ENCODE measurements at regions not wholly inside any gene's neighbourhood (a gene's known extent, or its start where the extent isn't known, plus 50 kb on each side); places are given as distances from the start of the nearest gene placed in this dataset.

DNA sequence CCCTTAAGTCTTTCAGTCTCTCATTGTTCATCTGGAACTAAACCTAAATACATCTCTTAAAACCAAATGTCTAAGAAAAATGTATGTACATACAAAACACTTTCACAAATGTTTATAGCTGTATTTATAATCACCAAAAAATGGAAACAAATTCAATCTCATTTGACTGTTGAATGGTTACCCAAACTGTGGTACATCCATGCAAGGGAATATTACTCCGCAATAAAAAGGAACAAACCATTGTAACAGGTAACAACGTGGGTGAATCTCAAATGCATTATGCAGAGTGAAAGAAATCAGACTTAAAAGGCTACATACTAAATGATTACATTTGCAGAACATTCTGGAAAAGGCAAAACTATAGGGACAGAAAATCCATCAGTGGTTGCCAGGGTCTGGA is 425.2 kb downstream of the COG6 start:
- no peak for DNase-seq

DNA sequence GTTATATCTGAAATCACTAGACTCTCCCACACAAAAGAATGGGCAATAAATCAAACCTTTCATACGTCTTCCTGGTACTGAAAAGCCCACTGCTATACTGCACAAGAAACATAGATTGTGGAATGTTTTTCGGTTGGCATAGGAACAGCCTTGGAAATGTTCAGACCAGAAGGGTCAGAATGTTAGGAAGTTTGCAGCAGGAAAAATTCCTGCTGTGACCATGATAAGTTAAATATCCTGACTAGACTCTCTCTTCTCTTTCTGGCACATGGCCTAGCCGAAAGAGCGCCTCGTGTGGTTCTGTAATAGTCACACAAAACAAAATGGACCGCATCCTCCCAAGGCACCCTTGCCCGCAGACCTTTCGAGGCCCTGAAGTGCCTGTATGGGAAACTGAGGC is 427.2 kb downstream of the COG6 start:
- DNase-seq, result no peak

DNA sequence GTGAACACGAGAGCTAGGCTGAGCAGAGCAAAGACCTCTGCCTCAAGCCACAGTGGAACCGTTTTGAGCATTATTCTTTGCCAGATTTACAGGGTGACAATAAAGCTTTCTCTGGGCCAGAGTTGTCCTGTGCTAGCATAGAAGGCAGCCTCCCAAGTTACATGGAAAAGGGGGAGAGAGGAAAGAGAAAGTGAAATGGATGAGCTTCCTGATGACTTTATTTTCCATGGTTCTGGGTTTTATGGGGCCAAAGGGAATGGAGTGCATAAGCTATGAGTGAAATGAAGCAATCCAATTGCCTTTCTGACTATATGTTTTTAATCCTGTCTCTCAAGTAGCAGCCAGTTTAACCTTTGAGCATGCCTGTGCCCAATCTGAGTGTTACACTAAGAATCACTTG is 428.4 kb downstream of the COG6 start:
- DNase-seq, result no peak

DNA sequence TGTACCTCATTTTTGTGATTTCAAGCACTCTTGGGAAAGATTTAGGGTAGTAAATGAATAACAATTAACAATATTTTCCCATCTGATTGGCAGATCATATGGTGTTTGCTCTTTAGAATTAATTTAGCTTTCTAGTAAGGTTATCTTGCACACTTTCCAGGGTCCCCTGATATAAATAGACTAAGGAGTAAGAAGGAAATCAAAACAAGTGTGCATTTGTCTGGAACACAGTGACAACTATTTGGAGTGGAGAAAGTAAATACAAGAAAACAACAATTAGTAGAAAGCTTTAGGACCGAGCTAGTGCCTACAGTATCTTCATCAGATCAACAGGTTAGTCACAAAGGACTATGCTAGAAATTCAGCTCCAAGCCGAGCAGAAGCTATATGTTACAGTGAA is 429.5 kb downstream of the COG6 start:
- DNase-seq, result no peak

DNA sequence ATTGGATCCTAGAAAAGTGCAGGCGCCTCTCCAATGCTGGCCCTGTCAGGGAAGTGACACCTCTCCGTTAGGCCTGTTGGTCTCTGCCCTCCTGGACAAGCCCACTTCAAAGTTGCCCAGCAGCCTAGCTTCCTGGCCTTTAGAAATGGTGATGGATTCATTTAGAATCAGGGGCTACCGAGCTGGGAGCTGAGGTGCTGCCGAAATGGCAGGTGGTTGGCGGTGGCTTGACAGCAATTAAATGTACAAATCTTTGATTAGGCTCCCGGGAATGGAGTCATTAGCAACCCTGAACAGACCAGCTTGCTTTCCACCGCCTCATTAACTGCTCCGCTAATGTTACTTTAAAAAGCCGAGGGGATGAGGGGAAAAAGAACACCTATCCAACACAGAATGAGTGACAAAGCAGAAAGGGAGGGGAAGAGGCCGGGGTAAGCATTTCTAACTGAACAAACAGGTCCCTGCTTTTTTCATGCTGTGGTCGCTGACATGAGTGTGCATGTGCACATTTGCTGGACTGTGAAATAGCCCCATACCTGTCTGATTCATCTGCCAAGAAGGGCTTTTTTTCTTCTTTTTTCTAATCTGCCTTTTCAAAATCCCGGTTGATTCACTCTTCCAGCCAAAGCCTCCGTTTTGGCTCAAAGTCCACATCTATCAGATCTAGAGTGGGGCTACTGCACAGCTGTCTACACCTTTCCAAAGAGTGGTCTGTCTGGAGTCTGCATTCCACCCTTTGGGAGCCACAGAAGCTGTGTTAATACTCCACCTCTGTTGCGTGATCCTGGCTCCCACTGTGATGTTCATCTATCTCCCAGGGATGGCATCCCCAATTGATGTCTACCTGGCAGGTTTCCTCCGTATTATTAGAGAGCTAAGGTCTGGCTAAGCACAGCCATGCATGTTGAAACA is 431.9 kb downstream of the COG6 start:
- no peak for DNase-seq

DNA sequence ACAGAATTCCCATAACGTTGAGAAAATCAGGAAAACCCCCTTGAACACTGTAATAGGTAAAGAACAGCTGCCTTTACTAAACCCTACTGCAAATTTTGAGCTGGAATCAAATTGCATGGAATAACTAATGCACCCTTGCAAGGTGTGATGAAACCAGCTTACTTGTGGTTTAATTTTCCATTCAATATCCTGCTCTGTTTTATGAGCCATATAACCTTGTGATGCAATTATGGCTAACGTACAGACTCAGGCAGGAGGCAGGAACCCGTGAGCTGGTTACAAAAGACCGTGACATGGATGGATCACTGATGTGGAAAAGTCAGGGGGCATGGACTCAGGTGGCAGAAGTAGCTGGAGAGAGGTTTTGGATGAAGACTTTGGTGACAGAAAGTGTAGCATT is 438.6 kb downstream of the COG6 start:
- no peak for DNase-seq

DNA sequence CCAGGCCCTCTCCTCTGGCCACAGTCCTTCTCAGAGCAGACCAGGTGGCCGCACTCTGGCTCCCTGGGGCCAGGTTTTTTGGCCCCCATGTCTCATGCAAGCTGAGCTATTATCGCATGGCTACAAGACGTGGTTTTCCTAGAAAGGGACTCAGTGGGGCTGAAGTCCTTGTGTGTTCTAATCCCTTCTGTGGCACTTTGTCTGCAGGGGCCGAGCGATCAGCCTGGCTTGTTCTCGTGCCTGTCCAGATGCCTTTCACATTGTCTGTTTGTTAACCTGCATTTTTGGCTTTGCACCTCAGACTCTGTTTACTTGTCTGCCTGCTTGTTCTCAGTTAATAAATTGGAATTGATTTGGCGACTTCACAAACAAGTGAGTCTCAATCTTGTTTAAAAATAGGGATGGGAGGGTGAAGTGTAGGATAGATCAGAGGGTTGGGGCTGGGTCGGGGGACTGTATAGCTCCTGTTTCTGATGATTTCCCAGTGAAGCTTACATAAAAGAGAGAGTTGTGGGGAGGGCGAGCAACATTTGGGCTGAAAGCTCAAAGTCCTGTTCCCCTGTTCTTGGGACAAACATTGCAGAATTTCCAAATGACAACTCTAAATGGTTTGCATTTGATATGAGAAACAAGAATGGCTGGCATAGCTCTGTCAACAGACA is 440.4 kb downstream of the COG6 start:
- DNase-seq, result no peak

DNA sequence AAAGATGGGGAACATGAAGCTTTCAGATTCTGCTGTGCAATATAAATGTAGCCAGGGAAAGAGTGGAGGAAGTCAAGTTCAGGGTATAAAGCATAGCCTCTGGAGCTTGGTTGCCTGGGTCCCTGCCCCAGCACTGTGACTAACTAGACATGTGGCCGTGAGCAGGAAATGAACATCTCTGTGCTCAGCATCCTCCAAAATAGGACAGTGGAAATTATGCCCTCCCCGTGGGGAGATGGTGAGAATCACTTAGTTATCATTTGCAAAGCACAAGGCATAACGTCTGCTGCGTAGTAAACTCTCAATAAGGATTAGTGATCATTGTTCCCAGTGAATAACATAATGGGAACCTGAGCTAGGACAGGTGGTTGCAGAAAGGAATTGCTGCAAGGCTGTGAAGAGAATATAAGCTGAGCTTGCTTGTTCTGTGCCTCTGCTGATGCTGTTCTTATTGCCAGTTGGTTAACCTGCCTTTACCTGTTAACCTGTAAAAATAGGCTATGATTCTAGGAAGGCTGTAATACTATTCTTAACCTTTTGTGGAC is 441.0 kb downstream of the COG6 start:
- no peak for DNase-seq

DNA sequence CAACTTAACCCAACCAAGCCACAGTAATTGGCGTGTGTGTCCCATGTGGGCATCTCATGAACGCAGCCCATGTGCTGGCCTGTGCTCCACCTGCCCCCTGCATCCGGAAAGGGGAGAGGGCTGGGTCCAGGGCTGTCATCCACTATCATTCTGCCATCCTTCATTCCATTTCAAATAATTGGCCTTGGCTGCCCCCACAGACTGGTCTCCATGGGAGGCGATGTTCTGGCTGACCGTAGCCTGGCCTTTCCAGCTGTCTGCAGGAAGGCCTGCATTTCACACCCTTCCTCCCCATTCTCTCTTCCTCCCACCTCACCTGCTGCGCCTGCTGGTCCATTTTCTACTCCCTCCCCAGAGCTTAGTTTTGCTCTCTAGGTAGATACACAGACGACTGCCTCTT is 442.8 kb downstream of the COG6 start:
- DNase-seq, result no peak

DNA sequence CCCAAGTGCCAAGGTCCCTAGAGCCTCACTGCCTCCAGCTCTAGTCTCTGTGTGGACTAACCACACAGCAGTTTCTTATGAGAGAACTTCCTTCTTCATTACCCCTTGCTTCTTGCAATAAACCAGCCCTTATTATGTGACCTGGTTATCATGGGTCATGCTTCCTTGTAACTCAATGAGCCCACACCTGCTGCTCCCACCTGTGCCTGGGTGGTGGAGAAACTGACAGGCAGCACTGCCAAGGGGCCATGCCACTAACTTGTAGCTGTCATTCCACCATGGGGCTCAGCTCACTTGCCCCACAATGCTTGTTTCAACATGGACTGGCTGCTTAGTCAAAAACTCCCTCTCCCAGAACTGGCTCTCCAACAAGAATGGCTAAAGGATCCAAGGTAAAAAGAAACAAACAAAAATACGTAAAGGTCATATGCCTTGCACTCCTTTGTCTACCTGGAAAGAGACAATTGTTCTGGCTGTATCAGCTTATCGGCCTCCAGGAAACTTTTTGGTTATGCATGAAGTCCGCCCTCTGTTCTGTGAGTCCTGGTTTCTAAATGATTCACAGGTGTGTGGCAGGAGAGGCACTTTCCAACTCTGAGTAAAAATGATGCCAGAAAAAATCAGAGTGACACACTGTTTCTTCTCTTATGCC is 446.4 kb downstream of the COG6 start:
- no peak for DNase-seq

DNA sequence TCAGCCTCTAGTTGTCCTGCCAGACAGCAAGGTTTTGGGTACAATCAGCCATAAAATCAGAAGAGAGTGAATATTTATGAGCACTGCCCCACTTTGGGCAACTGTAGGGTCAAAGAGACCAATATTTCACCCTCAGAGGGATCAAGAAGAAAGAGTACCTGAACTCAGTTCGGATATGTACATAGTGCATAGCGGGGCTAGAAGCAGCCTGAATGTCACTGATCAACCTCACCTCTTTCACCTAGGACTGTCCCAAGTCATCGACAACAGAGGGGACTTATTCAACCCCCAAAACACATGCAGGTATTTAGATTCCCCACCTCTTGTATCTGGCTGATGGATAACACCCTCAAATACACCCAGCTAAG is 446.9 kb downstream of the COG6 start:
- no peak for DNase-seq

DNA sequence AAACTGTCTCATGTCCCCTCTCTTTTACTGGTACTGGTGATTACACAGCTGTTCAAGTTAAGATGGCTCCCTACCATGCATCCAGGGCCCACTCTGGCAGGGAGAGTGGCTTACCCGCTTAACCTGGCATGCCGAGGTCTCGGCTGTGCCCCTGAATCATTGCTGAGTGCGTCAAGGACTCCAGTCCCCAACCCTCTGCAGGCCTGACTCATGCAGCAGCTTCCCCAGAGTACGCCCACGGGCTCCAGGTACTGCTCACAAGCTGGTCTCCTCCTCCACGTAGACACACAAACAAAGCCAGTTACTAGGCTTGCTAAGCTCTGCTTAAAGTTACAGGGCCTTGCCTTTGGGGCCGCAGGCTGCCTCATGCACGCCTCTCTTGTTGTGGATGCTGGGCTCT is 447.4 kb downstream of the COG6 start:
- no peak for DNase-seq

DNA sequence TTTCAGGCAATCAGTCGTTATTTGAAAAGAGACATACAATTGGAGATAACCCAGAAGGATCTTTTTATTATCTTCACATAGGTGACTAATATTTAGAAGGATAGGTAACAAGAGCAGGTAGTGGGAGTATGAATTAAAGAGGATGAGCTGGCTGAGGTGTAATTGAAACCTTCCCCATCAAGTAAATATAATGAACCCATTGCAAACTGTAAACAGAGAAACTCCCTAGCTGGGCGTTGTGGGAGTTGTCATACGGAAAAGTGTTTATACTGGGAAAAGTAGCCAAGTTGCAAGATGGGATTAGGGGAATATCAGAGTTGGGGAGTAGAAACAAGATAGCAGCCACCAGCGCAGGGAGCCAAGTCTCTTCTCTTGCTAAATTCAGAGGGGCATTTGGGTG is 448.4 kb downstream of the COG6 start:
- DNase-seq, result no peak

DNA sequence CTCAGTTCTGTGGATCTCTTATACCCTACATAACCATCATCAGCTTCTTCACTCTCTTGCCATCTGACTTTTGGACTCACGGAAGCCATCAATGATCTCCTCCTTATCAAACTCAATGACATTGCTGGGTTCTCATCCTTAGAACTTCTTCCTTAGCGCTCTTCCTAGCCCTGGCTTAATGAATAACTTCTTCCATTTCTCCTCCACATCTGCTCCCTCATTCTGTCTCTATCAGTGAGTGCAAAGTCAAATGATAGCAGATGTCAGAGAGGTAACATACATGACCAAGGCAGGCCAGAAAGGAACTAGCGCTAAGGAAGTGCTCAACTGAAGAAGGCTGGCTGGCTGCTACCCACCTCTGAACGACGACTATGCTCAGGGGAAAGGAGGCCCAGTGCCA is 449.8 kb downstream of the COG6 start:
- DNase-seq, result no peak

DNA sequence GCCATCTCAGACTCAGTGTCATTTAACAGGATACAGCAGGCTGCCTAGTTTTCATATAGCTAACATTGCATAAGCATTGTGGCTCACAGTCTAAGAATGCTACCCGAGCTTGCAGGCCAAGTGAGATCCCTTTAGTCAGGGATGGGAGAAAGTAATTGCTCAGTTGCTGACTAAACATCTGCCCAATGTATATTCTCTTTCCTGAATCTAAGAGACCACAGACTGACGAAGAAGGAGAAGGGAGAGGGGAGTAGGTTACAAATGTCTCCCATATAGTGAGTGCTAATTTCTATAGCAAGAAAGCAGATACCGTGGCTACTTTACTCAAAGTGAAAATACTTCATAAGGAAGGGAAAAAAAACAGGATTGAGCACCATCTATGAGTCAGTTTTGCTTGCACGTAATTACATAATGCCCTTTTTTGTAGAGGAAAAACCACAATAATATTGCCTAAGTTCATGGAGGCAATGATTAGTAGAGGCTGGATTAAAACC is 453.9 kb downstream of the COG6 start:
- no peak for DNase-seq

DNA sequence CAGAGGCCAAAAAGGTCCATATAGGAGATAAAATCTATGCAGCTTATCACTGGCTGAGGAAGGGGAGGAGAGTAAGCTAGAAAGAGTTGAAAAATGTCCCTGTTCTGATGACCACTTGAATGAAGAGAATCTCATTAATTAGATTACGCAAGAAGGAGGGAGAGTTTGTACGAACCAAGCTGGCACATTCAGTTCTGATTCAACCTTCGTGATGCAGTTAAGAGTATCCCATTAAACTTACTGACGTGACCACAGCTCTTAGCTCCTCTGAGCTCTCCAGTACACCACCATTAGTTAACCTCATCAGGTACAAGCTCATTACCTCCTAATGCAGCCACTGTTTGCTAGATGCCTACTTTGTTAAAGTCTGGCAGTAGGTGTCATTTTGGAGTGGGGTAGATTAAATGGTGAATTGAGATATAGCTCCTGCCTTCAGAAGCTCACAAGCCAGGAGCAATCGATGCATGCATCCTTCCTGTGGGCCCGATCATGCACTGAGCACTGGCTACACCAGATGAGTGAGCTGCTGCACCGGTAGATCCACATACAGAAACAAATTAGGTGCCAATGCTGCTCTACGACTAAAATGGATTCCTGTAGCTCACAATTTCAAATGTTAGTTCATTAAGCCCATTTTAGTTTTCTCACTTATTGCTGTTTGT is 458.3 kb downstream of the COG6 start:
- no peak for DNase-seq

DNA sequence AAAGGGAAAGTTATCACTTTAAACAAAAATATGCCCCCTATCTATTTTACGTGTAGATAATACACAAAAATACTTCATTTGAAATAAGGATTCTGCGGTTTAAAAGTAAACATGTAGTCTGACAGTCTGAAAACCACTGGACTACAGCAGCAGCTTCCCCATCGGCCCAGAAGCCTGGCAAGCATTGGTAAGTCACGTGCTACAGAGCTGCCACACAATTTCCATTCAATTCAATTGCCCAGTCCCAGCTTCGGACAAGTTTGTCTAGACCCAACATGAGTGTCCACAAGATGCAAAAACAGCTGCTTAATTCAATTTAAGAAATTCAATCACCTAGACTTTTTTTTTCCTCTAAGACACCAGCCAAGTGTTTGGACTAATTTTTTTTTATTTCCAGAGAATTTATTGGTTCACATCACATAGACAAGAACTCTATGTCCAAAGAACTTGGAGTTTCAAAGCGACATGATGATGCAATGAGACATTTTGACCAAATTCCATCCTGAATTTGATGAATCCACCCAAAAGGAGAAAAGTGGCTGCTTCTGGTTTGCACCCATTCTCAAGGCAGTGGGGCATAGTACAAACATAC is 458.9 kb downstream of the COG6 start:
- DNase-seq, result no peak

DNA sequence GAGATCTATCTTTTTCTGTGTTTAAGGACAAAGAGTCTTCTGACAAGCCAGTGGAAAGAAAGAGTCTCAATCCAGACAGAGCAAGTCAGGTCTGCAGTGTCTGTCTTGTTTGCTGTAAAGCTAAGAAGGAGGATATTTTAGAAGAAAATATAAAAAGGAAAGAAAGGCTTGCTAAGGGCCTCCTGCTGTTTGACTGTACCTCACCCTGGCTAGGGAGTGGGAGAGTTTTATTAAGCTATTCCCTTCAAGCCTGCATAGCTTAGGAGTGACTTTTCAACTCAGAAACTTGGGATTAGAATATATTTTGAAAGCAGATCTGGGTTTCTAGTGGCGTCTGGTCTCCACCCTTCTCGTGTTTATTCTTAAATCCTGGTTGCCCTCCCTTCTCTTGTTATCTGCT is 460.0 kb downstream of the COG6 start:
- no peak for DNase-seq

DNA sequence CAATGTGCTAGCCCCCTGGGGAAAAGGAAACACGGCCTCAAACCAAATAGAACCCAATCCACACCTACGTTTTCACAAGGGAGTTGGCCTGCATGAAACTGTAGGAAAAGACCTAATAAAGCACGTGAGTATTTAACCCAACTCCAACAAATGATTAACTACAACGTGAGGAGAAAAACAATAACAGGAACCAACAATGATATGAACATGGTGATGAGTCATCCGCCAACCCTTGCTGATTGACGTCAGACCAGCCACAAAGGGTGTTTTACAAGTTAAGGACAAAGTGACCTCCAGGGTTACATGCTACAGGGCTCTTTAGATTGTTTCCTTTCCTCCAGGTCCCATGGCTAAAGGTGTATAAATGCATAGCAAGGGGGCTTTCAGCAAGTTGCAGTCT is 460.5 kb downstream of the COG6 start:
- no peak for DNase-seq

DNA sequence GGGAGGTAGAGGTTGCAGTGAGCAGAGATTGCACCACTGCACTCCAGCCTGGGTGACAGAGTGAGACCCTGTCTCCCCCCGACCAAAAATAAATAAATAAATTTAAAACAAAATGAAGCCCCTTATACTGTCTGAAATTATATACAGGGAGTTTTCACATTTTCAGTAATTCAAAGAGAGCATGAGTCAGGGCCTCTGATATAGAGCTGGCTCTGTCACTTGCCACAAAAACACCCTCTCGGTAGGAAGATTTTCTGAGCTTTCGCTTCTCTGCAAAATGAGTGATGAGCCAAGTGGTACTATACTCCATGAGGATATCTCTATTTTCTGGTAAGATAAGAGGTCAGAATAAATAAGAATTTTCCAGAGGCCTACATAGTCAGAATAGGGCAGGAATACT is 462.9 kb downstream of the COG6 start:
- DNase-seq, result no peak

DNA sequence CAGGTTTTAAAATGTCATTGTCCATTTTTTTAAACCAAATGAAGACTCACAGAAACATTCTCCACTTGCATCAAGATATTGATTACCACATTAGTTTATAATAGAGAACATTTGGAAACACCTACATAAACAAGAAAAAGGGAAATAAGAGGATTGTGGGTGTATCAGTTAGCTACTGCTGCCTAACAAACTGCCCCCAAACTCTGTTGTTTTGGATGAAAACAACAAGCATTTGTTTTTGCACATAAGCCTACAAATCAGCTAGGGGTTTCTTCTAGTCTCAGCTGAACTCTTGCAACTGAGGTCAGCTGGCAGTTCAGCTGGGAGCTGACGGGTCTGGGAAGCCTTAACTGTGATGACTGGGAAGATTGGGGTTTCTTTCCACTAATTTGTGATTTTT is 464.4 kb downstream of the COG6 start:
- DNase-seq, result no peak

DNA sequence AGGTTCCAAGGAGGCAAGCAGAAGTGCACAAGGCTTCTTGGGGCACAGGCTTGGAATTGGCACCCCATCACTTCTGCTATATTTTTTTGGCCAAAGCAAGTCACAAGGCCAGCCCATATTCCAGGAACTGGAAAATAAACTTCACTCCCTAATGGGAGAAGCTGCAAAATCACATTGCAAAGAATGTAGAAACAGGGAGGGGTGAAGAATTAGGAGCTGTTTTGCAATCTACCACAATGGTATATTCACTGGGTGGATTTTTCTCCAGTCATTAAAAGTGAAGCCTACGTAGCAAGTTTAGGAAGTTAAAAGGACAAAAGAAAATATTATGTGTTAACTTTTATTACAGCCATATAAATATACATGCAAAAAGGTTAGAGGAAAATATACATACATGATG is 464.8 kb downstream of the COG6 start:
- DNase-seq, result no peak
